Fibroblast of skin of right biceps (primary cell): ENCODE measurements at regions not wholly inside any gene's neighbourhood (a gene's known extent, or its start where the extent isn't known, plus 50 kb on each side); places are given as distances from the start of the nearest gene placed in this dataset.
A peak's percentile ranks its signal among the peaks of the same experiment; 100 is the strongest.
"Not testable (repeated sequence)": the region's sequence is repeated elsewhere in the genome, so short reads cannot be mapped to it uniquely, and the experiment has no call there.

Source experiments
- DNase-seq: peaks from one replicate; pipeline ENCODE4 v3.0.0-alpha.2; 2013

DNA sequence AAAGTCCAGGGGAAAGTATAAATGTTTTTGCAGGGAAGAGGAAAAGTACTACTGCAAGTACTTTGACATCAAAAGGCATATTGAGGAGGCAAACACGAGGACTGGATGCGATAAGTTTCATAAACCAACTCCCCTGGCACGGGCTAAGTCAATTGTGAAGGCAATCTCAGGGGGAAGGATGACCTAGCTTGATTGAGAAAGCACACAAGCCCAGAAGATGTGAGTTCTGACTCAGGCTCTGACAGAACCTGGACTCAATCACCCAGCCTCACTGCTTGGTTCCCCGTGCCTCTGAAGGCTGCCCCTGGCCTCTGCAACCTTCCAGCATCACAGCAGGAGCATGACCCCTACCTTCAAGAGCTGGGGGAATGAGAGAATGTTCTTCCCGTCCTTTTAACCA is 93.2 kb upstream of the ZNF438 start:
- DNase-seq = no peak

DNA sequence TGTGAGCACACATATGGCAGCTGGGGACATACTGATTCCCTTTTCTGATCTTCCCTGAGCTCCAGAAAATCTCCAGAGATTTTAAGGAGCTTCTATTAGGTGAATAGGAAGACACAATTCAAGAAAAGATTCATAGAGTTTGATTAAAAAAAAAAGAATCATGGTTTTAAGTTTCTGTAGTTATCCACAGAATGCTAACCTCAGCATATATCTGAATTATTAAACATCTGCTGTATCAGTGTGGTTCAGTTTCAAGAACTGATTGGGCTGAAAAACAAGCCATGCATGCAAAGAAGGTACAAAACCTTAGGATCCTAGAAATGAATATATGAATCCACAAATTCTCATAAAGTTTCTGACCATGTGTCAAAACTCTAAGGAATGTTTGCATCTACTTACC is 94.1 kb upstream of the ZNF438 start:
- DNase-seq = no peak

DNA sequence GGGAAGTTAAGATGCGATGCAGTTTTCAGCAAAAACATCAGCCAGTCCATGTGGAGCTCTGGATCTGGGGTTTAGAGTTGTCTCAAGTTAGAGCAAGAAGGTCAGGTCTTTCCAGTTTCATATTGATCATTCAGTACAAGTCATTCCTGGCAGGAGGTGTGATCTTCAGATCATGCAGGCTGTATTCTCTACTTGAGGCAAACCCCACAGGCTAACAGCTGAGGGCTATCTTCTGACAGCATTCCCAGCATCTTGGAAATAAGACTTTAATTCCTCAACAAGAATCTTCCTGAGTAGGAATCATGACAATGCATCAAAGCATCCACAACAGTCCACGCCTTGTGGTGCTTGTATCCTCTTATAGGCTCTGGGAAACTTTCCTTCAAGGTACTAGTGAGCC is 94.9 kb upstream of the ZNF438 start:
- no peak for DNase-seq

DNA sequence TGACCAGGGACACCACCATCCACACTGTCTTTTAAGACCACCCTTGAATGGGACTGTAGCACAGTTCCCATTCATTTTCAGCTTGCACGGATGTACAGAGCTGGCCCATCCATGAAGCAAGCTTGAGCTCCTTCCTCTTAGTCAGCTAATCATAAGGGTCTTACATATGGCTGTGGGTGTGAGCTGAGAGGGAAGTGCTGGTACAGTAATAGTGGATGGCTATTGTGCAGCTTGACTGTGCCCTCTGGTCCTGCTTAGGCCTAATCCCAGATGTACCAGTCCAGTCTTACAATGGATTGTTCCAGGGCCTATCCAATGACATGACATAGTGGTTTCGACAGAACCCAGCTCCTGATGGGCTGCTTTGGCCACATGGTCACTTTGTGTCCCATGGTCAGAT is 96.9 kb upstream of the ZNF438 start:
- DNase-seq = no peak

DNA sequence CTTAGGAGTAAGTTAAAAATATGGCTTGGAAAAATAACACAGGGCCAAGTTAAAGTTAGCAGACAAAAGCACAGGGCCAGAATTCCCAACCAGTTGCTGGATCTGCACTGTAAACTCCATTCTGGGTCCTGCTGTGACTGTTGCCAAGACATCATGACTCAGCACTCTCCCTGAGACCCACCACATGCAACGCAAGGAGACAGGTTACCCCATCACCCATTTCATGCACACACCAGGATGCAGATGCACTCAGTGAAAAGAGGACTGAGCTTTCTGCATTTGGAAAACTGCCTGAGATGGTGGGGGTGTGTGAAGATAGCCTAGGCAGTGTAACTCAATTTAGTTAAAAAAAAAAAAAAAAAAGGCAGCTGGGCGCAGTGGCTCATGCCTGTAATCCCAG is 97.6 kb upstream of the ZNF438 start:
- DNase-seq = peak; percentile 95

DNA sequence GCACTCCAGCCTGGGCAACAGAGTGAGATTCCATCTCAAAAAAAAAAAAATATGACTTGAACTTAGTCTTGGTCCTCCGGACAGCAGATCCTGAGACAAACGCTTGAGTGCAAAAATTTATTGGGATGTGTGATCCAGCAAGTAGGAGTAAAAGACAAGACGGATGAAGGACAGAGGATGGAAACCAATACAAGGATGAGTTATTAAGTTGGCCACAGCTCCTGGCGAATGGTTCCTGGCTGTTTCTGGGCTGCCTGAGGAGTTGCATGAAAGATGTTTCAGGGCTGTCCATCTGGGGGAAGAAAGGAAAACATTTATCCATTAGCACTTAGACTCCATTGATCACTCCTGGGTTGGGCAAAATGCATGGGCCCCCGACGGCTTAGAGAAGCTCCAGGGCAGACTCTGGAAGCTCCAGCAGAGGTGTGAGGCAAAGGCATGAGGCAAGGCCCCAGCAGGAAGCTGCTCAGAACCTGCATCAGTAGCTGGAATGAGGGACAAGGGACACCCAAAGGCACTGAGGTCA is 98.3 kb upstream of the ZNF438 start:
- no peak for DNase-seq

DNA sequence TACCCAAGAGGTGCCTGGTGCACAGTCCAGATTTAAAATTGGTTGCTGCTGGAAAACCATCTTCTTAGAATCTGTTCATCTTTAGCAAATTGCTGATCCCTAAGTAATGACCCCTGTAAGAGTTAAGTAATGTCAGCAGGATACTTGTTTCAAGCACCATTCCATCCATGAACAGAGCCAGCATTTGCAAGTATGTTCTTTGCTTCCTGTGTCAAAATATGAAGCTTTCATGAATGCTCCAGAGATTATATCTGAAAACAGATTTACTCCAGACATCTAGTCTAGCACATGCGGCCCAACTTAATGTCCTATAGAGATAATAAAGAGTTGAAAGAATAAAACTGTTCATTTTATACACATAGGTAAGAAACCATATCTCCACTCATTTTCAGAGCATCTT is 98.7 kb upstream of the ZNF438 start:
- no peak for DNase-seq

DNA sequence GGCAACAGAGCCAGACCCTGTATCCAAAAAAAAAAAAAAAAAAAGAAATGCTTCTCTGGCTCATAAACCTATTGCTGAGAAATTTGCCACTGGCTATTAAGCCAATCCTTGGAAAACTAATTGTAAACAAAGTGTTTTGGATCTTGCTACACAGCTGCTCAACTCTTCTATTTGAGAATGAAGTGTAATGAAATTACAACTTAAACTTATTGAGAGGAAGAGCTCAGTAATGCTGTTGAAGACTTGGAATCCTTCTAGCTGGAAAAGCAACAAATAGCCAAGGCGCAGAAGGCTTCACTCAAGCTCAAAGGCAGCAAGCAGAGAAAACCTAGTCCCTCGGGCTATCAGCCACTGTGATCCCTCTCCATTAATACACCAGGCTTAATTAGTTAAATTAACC is 99.6 kb upstream of the ZNF438 start:
- DNase-seq = no peak

DNA sequence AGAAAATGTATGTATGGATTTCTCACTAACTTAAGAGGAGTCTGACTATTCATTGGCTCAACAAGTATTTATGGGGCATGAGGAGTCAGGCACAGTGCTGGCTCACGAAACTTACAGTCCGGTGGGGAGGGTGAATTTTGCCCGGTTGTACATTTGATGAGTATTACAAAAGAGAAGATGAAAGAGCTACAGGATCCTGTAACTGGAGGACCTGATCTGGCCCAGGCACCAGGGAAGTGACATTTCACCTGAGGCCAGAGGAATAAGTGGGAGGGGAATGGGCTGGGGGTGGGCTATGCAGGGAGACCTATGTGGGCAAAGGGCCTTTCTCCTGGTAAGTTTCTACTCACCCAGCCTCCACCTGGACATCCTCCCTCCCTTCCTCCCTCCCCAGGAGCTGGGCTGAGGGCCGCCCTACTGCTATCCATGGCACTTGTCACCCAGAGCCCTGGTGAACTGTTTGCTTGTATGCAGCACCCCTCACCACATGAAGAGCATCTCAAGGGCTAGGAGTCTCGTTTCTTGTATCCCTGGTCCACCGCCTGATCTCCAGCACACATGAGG is 101.1 kb upstream of the ZNF438 start:
- DNase-seq = no peak

DNA sequence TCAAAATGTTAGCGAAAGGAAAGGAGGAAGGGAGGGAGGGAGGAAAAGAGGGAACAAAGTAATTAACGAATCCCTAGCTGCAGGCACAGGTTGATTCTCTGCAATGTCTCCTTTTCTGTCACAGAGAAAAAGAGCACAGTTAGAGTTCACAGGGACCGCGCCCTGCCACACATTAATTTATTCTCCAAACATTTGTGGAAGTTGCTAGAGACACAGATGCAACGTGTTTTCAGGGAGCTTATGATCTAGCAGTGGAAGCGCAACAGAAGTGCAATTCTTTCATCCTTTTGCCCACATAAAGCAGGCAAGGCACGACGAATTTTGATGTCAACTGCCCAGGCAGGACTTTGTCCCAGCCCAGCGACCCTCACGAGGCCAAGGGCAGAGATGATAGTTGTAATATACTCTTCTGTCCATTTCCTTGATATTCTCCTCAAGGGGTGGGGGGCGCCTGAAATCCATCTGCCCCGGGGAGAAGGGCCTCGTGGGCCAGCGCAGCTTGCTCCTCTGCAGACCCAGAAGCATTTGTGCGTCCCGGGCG is 101.7 kb upstream of the ZNF438 start:
- no peak for DNase-seq

DNA sequence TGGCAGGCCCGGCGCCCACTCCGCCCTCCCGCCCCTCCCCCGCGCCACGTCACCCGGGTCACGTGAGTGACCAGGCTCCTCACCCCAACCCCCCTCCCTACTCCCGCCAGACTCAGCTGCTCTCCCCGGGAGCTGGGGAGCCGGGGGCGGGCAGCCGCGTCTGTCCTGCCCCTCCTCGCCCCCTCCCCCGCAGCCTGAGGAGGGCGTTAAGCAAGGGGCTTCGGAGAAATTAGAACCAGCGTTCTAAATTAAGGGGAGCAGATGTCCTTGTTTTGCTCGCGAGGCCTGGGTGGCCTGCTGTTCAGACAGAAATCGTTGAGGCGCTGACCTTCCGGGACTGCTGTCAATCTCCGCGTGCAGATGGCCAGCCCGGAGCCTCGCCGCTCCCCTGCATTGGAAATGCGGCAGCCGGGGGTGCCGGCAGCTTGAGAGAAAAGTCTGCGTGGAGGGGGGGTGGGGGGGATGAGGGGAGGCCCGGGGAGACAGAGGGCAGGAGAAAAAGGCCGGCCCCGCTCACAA is 102.2 kb upstream of the ZNF438 start:
- DNase-seq = peak; percentile 83

DNA sequence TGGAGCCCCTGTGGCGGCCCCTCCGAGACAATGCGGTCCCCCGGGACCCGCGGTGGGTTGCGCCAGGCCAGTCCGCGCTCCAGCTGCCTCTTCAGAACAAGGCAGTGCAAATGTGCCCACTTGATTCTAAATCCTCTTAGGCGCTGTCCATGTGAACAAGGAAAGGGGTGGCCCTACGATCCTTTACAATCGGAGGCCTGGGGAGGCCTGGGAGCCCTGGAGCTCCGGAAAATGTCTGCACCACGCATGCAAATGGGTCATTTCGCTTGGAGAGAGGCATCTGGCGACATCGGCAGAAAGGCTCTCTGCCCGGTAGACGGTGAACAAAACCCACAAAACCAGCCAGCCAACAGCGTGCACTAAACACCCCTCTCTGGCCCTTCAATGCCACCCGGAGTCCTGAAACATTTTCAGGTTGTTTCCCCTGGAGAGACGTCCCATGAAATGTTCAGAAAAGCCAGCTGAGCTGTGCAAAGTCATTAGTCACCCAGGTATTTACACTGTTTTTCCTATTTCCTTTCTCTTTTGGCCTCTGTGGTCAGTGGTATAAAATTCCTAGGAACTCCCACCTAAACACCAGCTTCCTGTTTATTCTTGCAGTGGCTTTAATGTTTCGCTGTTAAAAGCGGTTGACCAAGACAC is 102.8 kb upstream of the ZNF438 start:
- peak; percentile 75 for DNase-seq

DNA sequence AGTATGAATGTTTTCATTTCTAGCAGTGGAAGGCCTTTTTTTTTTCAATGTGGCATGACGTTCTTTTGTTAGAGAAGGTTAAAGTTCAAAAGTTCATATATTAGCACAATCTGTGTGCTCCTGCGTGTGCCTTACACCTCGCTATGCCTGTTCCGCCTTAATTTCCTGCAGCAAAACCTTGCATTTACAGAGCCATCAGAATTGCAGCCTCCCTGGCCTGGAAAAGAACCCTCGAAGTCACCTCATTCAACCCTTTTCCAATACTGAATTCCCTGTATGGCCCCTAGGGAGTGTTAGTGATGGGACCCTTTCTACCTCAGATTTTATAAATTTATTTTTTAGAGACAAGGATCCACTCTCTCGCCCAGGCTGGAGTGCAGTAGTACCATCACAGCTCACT is 103.5 kb upstream of the ZNF438 start:
- DNase-seq = no peak

DNA sequence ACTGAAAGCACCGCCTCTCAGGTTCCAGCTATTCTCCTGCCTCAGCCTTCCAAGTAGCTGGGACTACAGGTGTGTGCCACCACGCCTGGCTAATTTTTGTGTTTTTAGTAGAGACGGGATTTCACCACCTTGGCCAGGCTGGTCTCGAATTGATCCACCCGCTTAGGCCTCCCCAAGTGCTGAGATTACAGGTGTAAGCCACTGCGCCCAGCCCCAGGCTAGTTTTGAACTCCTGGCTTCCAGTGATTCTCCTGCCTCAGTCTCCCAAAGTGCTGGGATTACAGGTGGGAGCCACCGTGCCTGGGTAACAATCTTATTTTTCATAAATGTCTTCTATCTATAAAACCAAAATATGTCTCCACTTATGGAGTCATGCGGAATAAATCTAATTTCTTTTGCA is 104.1 kb upstream of the ZNF438 start:
- DNase-seq = not testable (repeated sequence)

DNA sequence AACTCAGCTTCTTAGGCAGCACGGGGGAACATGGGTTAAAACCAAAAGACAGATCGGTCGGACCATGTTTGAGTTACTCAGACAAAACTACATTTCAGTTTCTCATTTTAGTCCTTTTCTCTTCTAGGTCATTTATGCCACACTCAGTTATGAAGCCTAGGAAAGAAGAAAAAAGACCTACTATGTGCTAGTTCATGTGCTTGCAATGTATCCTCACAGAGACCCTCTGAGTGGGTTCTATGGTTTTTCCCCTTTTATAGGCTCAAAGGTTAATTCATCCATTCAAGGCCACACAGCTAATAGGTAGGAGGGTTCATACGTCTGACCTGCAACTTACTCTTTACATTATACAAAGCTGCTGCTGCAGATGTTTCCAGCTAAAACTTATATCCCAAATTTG is 104.7 kb upstream of the ZNF438 start:
- DNase-seq = no peak

DNA sequence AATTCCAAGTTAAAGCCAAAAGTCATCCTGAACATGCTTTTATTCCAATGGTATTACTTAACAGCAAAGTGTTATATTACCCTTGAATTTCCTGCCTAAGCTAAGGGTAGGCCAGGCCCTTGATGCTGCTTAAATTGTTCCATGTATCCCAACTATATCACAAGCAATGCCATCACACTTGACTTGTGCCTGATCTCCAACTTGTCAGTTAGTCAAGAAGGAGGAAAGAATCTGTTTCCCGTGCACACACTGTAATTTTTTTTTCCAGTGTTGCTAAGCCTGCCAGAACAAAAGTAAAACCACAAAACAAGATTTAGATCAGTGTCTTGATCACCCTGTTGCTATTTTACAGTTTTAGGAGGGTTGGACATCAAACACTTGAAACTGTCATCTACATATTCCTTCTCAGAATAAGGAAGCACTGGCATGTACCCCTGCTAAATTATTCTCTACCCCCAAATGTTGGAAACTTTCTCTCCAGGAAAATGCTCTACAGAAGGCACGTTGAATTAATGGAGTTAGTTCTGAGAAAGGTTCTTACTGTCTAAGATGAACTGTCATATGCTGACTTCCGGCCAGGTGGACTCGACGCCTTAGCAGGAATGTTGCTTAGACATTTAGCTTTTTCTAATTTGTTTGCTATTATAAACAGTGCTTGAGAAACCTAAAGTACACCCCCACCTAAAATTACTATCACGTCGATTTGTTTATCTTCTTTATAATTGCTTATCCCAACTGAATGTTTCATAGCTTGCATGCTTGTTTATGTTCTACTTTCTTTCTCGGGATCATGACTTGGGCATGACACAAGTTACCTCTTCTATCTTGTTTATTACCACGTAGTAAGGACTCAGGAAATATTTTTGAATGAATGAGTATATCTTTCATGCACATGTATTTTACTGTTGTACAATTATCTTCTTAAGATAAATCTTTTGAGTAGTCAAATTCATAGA is 105.5 kb upstream of the ZNF438 start:
- DNase-seq = peak; percentile 53

DNA sequence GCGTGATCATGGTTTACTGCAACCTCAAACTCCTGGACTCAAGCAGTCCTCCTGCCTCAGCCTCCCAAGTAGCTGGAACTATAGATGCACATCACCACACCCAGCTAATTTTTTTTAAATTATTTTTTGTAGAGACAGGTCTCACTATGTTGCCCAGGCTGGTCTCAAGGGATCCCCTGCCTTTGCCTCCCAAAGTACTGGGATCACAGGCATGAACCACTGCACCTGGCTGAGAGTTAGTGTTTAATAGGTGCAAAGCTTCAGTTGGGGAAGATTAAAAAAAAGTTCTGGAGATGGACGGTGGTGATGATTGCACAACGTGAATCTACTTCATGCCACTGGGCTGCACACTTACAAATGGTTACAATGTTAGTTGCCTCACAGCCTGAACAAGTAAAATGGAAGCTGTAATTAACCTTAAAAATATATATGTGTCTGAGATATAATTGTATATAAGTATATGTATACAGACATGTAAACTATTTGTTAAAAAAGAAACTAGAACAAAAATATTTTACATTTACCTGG is 106.4 kb upstream of the ZNF438 start:
- no peak for DNase-seq

DNA sequence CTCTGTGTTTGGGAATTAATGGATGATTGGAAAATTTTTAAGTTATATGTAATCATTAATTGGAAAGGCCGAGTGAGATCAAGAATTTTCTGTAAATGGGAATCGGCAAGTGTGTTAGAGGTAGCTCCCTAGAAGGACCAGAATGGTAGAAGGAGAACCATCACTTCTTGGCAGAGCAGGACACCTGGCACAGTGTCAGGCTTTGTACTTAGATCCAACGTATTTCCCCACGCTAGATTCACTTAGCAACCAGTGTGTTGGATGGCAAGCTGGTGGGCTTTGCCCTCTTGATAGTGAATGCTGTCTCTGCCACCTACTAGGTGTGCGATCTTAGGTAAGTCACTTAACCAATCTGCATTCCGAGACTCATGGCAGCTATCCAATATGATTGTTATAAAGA is 107.8 kb upstream of the ZNF438 start:
- no peak for DNase-seq

DNA sequence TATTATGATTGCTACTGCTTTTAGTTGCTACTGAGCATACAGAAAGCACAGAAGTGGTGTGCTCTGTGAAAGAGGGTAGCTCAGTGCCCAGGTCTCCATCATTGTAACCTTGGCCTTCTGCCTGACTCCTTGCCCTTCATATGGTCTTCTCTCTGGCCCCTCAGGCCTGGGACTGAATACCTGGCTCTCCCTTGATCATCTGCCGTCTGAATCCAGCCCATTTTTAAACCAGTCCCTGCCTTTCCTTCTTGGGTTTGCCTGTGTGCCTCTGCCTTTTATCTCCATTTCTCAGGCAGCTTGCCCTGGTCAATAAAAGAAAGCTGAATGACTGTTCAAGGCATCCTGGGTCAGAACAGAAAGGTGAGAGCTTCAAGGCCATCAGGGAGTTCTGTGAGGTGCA is 109.1 kb upstream of the ZNF438 start:
- no peak for DNase-seq

DNA sequence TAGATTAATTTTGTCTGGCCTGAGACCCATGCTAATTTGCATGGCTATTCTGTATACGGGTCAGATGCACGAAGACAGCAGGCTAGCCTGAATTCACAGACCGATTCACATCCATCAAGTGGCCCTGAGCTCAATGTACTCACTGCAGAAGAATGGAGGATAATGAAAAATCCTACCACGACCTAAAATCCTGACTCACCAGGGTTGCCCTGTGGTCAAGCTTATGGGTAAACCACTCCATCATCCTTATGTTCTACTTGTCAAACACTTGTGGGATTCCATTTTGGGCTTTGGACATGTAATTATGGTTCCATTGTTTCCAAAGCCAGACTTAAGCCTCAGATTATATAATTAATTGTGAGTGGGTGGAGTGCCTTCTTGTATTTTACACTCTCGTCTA is 110.4 kb upstream of the ZNF438 start:
- peak; percentile 84 for DNase-seq

DNA sequence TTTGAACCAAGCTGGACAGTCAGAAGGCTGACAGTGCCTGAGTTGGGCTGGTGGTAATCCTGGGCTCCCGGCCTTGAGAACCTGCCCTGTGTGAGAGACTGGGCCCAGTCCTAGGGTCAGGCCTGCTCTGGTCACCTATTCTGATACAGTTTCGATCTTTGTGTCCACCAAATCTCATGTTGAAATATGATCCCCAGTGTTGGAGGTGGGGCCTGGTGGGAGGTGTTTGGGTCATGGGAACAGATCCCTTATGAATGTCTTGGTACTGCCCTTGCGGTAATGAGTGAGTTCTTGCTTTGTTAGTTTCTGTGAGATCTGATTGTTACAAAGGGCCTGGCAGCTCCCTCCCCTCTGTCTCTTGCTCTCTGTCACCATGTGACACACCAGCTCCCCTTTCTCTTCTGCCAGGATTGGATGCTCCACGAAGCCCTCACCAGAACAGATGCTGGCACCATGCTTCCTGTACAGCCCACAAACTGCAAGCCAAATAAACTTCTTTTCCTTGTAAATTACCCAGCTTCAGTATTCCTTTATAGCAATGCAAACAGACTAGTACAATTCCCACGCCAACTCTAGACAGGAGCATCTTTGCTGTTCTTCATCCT is 111.8 kb upstream of the ZNF438 start:
- DNase-seq = no peak

DNA sequence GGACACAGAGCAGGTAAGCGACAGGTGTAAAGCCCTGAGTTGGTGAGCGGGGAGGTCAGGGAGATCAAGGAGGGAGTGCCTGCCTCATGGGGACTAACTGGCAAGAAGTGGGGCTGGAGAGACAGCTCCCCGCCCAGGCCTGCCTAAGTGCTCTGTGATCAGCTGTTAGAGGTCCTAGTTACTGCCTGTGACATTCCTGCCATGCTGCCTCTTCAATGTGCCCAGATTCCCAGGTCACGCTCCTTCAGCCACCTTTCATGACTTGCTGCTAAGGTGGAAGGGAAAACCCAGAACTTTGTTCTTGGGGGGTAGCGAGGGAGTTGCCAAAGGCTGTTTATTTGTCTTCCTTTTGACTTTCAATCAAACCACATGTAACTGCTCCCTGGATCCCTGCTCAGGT is 114.3 kb upstream of the ZNF438 start:
- no peak for DNase-seq
